DND-41 (cell line): ENCODE measurements at regions not wholly inside any gene's neighbourhood (a gene's known extent, or its start where the extent isn't known, plus 50 kb on each side); places are given as distances from the start of the nearest gene placed in this dataset.

Experiments
- ATAC-seq: fragments of 200-7000 bp; cut with Tn5 transposase; 3 replicates; pipeline ENCODE4 v1.9.1; 2021; ENCODE audit warnings: low read depth; ENCODE audit not compliant: insufficient read depth
- DNase-seq: peaks from one replicate; pipeline ENCODE4 v3.0.0-alpha.2; 2020
- H2AFZ ChIP-seq: 2 replicates; pipeline ENCODE4 v1.6.0; 2012; ENCODE audit warnings: low read depth, low read length
- H3K27ac ChIP-seq: 2 replicates; pipeline ENCODE4 v1.5.1; 2012; ENCODE audit warnings: low read length, inconsistent platforms
- H3K27me3 ChIP-seq: fragments of 200-600 bp; sonication (generic); 2 replicates; pipeline ENCODE4 v1.6.0; 2012; ENCODE audit warnings: low read length, mild to moderate bottlenecking, inconsistent platforms; ENCODE audit not compliant: insufficient read depth, poor library complexity
- H3K36me3 ChIP-seq: 2 replicates; pipeline ENCODE4 v1.5.1; 2012; ENCODE audit warnings: low read length, inconsistent platforms; ENCODE audit not compliant: insufficient read depth
- H3K4me1 ChIP-seq: 2 replicates; pipeline ENCODE4 v1.5.1; 2012; ENCODE audit warnings: mild to moderate bottlenecking, low read length; ENCODE audit not compliant: insufficient read depth
- H3K4me2 ChIP-seq: 2 replicates; pipeline ENCODE4 v1.6.0; 2012; ENCODE audit warnings: mild to moderate bottlenecking, moderate library complexity, low read length, inconsistent platforms; ENCODE audit not compliant: insufficient read depth
- H3K4me3 ChIP-seq, 2 experiments: fragments of 200-600 bp in 1 of 2; shearing (Covaris generic) in 1 of 2; 2 replicates each; pipeline ENCODE4 v1.5.1; 2012 to 2016; ENCODE audit warnings: inconsistent platforms in 2 of 2, low read length in 2 of 2, mild to moderate bottlenecking in 2 of 2, low read depth in 1 of 2, moderate library complexity in 1 of 2
- H3K79me2 ChIP-seq: 2 replicates; pipeline ENCODE4 v1.6.0; 2012; ENCODE audit warnings: low read length, inconsistent platforms; ENCODE audit not compliant: insufficient read depth
- H3K9ac ChIP-seq: 2 replicates; pipeline ENCODE4 v1.6.0; 2012; ENCODE audit warnings: low read depth, mild to moderate bottlenecking, inconsistent platforms, low read length, moderate library complexity
- H3K9me3 ChIP-seq: 2 replicates; pipeline ENCODE4 v1.5.1; 2012; ENCODE audit warnings: low read length, moderate library complexity, mild to moderate bottlenecking, inconsistent platforms; ENCODE audit not compliant: insufficient read depth, severe bottlenecking
- H4K20me1 ChIP-seq: 2 replicates; pipeline ENCODE4 v1.6.0; 2012; ENCODE audit warnings: low read length; ENCODE audit not compliant: insufficient read depth
- EZH2 ChIP-seq: IDR thresholded peaks from 3 replicates; pipeline ENCODE4 v1.6.1; 2012; ENCODE audit warnings: borderline replicate concordance, low read depth, mild to moderate bottlenecking, moderate library complexity, low read length, inconsistent platforms; ENCODE audit not compliant: severe bottlenecking
- TF ChIP-seq, protein P1 (sequence below): IDR thresholded peaks from 2 replicates; pipeline ENCODE4 v1.5.1; 2012; ENCODE audit warnings: borderline replicate concordance, low read length, moderate library complexity, mild to moderate bottlenecking; ENCODE audit not compliant: poor library complexity, severe bottlenecking; ENCODE audit errors: extremely low read depth

DNA sequence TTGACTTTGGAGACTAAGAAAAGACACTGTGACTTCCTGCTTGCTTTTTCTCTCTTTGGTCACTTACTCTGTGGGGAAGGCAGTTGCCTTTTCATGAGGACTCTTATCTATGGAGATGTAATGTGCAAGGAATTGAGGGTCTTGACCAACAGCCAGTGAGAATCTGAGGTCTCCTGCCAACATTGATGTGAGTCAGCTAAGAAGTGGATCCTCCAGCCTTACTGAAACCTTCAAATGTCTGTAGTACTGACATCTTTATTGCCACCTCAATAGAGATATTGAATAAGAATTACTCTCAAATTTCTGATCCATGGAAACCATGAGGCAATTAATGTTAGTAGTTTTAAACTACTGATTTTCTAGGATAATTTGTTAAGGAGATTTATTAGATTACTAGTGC is 598.4 kb downstream of the ADGRL2 start:
- H3K36me3 ChIP-seq: no peaks in the 10 kb centered on the region
- H3K9ac ChIP-seq: no peak overlapping the region
- no peak overlapping the region for H2AFZ ChIP-seq
- H3K9me3 ChIP-seq: no peaks in the 10 kb centered on the region
- no peak for ATAC-seq
- H3K27me3 ChIP-seq: no peaks in the 10 kb centered on the region
- H3K27ac ChIP-seq: no peak overlapping the region
- H3K4me2 ChIP-seq: no peak overlapping the region
- H3K4me1 ChIP-seq: no peaks in the 10 kb centered on the region
- DNase-seq: no peak
- no peaks in the 10 kb centered on the region for H3K79me2 ChIP-seq
- H4K20me1 ChIP-seq: no peaks in the 10 kb centered on the region
- H3K4me3 ChIP-seq: no peak overlapping the region
- TF ChIP-seq EZH2: no peak
- TF ChIP-seq, protein P1, sequence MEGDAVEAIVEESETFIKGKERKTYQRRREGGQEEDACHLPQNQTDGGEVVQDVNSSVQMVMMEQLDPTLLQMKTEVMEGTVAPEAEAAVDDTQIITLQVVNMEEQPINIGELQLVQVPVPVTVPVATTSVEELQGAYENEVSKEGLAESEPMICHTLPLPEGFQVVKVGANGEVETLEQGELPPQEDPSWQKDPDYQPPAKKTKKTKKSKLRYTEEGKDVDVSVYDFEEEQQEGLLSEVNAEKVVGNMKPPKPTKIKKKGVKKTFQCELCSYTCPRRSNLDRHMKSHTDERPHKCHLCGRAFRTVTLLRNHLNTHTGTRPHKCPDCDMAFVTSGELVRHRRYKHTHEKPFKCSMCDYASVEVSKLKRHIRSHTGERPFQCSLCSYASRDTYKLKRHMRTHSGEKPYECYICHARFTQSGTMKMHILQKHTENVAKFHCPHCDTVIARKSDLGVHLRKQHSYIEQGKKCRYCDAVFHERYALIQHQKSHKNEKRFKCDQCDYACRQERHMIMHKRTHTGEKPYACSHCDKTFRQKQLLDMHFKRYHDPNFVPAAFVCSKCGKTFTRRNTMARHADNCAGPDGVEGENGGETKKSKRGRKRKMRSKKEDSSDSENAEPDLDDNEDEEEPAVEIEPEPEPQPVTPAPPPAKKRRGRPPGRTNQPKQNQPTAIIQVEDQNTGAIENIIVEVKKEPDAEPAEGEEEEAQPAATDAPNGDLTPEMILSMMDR: no peak

DNA sequence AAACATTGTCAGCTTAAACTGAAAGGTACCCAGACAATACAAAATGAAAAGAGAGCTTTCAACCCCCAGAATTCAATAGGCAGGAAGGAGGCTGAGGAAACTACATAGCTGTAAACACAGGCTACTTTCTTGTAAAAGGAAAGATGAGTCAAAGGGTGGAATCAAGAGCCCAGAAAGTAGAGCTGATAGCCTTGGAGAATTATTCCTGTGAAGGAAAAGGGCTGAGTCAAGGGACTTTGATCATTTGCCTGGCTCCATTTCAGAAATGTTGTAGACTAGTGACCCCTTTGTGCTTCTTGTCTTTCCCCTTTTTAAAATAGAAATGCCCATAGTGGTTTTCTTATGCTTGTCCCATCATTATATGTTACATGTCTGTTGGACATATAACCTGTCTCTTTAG is 597.6 kb downstream of the ADGRL2 start:
- H3K4me3 ChIP-seq: no peak overlapping the region
- TF ChIP-seq, protein P1: no peak
- no peak for TF ChIP-seq EZH2
- no peak overlapping the region for H2AFZ ChIP-seq
- no peaks in the 10 kb centered on the region for H3K27me3 ChIP-seq
- no peak overlapping the region for H3K9ac ChIP-seq
- H4K20me1 ChIP-seq: no peaks in the 10 kb centered on the region
- no peak overlapping the region for H3K4me2 ChIP-seq
- no peaks in the 10 kb centered on the region for H3K9me3 ChIP-seq
- H3K36me3 ChIP-seq: no peaks in the 10 kb centered on the region
- H3K27ac ChIP-seq: no peak overlapping the region
- H3K4me1 ChIP-seq: no peaks in the 10 kb centered on the region
- H3K79me2 ChIP-seq: no peaks in the 10 kb centered on the region
- DNase-seq (no peak), ATAC-seq (no peak)

DNA sequence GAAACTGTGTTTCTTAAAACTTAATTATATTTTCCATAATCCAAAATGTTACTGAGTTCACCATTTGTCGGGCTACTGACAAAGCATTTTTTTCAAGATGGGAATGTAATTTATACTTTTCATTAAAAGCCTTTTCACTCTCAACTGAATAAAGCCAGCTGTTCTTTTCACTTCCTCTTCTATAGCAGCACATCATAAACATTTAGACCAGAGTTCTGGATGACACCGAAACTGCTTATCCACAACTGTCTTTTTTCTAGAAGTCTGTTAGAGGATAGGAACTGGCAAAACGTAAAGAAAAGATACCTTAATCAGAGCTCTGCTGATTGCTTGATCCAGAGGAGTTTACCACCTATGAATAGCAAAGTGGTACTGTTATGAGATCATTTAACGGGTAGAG is 594.7 kb downstream of the ADGRL2 start:
- Histone ChIP-seq H4K20me1 (no peaks in the 10 kb centered on the region), H3K4me1 (no peaks in the 10 kb centered on the region), H3K79me2 (no peaks in the 10 kb centered on the region), H3K27me3 (no peaks in the 10 kb centered on the region), H3K27ac (no peak overlapping the region), H3K4me3 (no peak overlapping the region), H3K36me3 (no peaks in the 10 kb centered on the region), H3K4me2 (no peak overlapping the region), H3K9me3 (no peaks in the 10 kb centered on the region), H3K9ac (no peak overlapping the region), H2AFZ (no peak overlapping the region)
- no peak for ATAC-seq
- no peak for DNase-seq
- TF ChIP-seq, protein P1: no peak
- TF ChIP-seq EZH2: no peak

DNA sequence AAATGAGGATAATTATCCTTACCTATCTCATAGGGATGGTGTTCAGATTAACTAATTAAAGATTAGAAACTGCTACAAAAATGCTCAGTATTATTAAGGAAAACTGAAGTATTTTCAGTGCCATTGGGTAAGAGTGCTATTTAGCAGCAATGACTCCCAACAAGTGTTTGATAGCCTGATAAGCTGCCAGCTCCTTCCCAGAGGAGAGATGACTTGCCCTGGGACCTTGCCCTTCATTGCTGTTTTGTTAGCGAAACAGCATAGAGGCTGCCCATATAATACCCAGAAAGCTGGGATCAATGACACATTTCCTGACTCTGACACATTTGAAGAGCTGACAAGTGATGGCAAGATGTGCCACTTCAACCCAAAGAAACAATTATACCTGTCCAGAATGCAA is 592.2 kb downstream of the ADGRL2 start:
- TF ChIP-seq EZH2: no peak
- TF ChIP-seq, protein P1: no peak
- Histone ChIP-seq H4K20me1 (no peaks in the 10 kb centered on the region), H3K9me3 (no peaks in the 10 kb centered on the region), H3K27me3 (no peaks in the 10 kb centered on the region), H3K4me3 (no peak overlapping the region), H3K36me3 (no peaks in the 10 kb centered on the region), H3K4me1 (no peaks in the 10 kb centered on the region), H3K4me2 (no peak overlapping the region), H3K27ac (no peak overlapping the region), H3K79me2 (no peaks in the 10 kb centered on the region), H2AFZ (no peak overlapping the region), H3K9ac (no peak overlapping the region)
- ATAC-seq (no peak), DNase-seq (no peak)
